B cell (primary cell): ENCODE measurements at regions not wholly inside any gene's neighbourhood (a gene's known extent, or its start where the extent isn't known, plus 50 kb on each side); places are given as distances from the start of the nearest gene placed in this dataset.

Source experiments
- ATAC-seq: fragments of 200-7000 bp; cut with Tn5 transposase; one replicate; pipeline ENCODE4 v1.10.0; 2021; ENCODE audit warnings: low read depth, mild to moderate bottlenecking, moderate number of reproducible peaks, moderate library complexity
- CTCF ChIA-PET: fragments of 350-600 bp; sonication (Branson Sonifier 250); formaldehyde crosslinking; loops from one replicate; lab custom pipeline; 2021; ENCODE audit warnings: antibody characterized with exemption, inconsistent platforms; lab: Charles Lee
- POLR2A ChIA-PET: fragments of 350-600 bp; sonication (Branson Sonifier 250); formaldehyde crosslinking; loops from one replicate; lab custom pipeline; 2021; ENCODE audit warnings: antibody characterized with exemption; lab: Charles Lee
- DNase-seq: peaks from one replicate; pipeline ENCODE4 v3.0.0; 2013
- H2AFZ ChIP-seq: 2 replicates; pipeline ENCODE4 v1.6.1; 2012; ENCODE audit warnings: mild to moderate bottlenecking, low read depth, low read length; ENCODE audit not compliant: insufficient read depth, poor library complexity, severe bottlenecking
- H3K27ac ChIP-seq, 2 donors: 1 replicate in 1 of 2; 2 replicates in 1 of 2; pipeline ENCODE4 v1.5.1; 2012 to 2013; ENCODE audit warnings: low read length in 2 of 2, mild to moderate bottlenecking in 2 of 2, moderate library complexity in 1 of 2
- H3K27me3 ChIP-seq, 4 experiments: fragments of 200-600 bp in 1 of 4; sonication (generic) in 1 of 4; replicated peaks in 1 of 4; 1 replicate in 2 of 4; 2 replicates in 2 of 4; pipeline versions ENCODE4 v1.6.1 to v1.7.0; 2013 to 2016; ENCODE audit warnings: low read length in 3 of 4, mild to moderate bottlenecking in 2 of 4, mixed read lengths in 1 of 4, moderate library complexity in 1 of 4; ENCODE audit not compliant: insufficient read depth in 4 of 4, control insufficient read depth in 3 of 4; ENCODE audit errors: control extremely low read depth in 1 of 4
- H3K36me3 ChIP-seq, 2 experiments: replicated peaks in 1 of 2; 1 replicate in 1 of 2; 2 replicates in 1 of 2; pipeline versions ENCODE4 v1.6.1 to v1.7.1; 2013; ENCODE audit warnings: low read length in 1 of 2; ENCODE audit not compliant: insufficient read depth in 2 of 2, control insufficient read depth in 1 of 2; ENCODE audit errors: control extremely low read depth in 1 of 2, extremely low read depth in 1 of 2
- H3K4me1 ChIP-seq, 2 donors: fragments of 200-600 bp in 1 of 2; sonication (generic) in 1 of 2; 1 replicate in 1 of 2; 2 replicates in 1 of 2; pipeline versions ENCODE4 v1.5.1 to v1.6.1; 2013 to 2017; ENCODE audit warnings: low read length in 2 of 2; ENCODE audit not compliant: control insufficient read depth in 2 of 2, insufficient read depth in 2 of 2
- H3K4me2 ChIP-seq: replicated peaks from 2 replicates; pipeline ENCODE3; 2012; ENCODE audit warnings: mild to moderate bottlenecking, low read depth, low read length; ENCODE audit not compliant: poor library complexity, severe bottlenecking
- H3K4me3 ChIP-seq, 5 experiments: fragments of 200-600 bp in 1 of 5; sonication (generic) in 1 of 5; 1 replicate in 3 of 5; 2 replicates in 2 of 5; pipeline versions ENCODE4 v1.5.1 to v1.7.0; 2011 to 2016; ENCODE audit warnings: low read length in 4 of 5, mild to moderate bottlenecking in 4 of 5, low read depth in 2 of 5, control low read depth in 1 of 5, moderate library complexity in 1 of 5; ENCODE audit not compliant: insufficient read depth in 1 of 5; ENCODE audit errors: control extremely low read depth in 1 of 5, extremely low read depth in 1 of 5
- H3K79me2 ChIP-seq: fragments of 200-600 bp; sonication (generic); one replicate; pipeline ENCODE4 v1.6.0; 2016; ENCODE audit warnings: low read length; ENCODE audit not compliant: control insufficient read depth, insufficient read depth
- H3K9ac ChIP-seq: fragments of 200-600 bp; sonication (generic); 2 replicates; pipeline ENCODE4 v1.6.1; 2017; ENCODE audit warnings: mild to moderate bottlenecking, low read length, moderate library complexity
- H3K9me3 ChIP-seq, 3 donors: one replicate each; pipeline versions ENCODE4 v1.6.1 to v1.7.1; 2013; ENCODE audit warnings: low read length in 2 of 3; ENCODE audit not compliant: control insufficient read depth in 2 of 3, insufficient read depth in 1 of 3; ENCODE audit errors: control extremely low read depth in 1 of 3
- H4K20me1 ChIP-seq: 2 replicates; pipeline ENCODE4 v1.6.0; 2012; ENCODE audit warnings: mild to moderate bottlenecking, low read length; ENCODE audit not compliant: insufficient read depth, control insufficient read depth, poor library complexity, severe bottlenecking
- H3K27ac Mint-ChIP-seq: one replicate; pipeline ENCODE4 v1.8.0; 2021; ENCODE audit warnings: mixed read lengths
- H3K27me3 Mint-ChIP-seq: one replicate; pipeline ENCODE4 v1.8.0; 2021; ENCODE audit warnings: mixed read lengths
- H3K4me1 Mint-ChIP-seq: one replicate; pipeline ENCODE4 v1.8.0; 2021; ENCODE audit warnings: mixed read lengths
- H3K4me3 Mint-ChIP-seq: one replicate; pipeline ENCODE4 v1.8.0; 2021; ENCODE audit warnings: mixed read lengths
- H3K9me3 Mint-ChIP-seq: one replicate; pipeline ENCODE4 v1.8.0; 2022; ENCODE audit warnings: mixed read lengths; ENCODE audit not compliant: insufficient read depth
- CTCF ChIP-seq: fragments of 200-600 bp; IDR thresholded peaks from one replicate; pipeline ENCODE4 v1.8.0; 2022; ENCODE audit warnings: antibody characterized with exemption, mild to moderate bottlenecking
- EZH2 ChIP-seq: IDR thresholded peaks from 2 replicates; pipeline ENCODE4 v1.6.1; 2012; ENCODE audit warnings: borderline replicate concordance, low read depth, mild to moderate bottlenecking, moderate library complexity, low read length; ENCODE audit not compliant: insufficient read depth, poor library complexity, severe bottlenecking
- WGBS: methylation state at CpG from one replicate; pipeline ENCODE4 v1.1.5; 2013; ENCODE audit warnings: missing lambda C conversion rate; ENCODE audit not compliant: insufficient coverage; 5-methylcytosine and 5-hydroxymethylcytosine counted together
- intact Hi-C: fragments of 100-400 bp; cut with micrococcal nuclease; formaldehyde crosslinking; loops from one replicate; pipeline ENCODE4 v1.10.0; 2022

GRCh38 chr2:21910832-21911507 lies 787.2 kb downstream of the TDRD15 start:
- H3K4me2 ChIP-seq, result no peak overlapping the region
- H3K36me3 ChIP-seq, result no peaks in the 10 kb centered on the region
- DNase-seq, result no peak
- H4K20me1 ChIP-seq, result no peaks in the 10 kb centered on the region
- no peak overlapping the region for H2AFZ ChIP-seq
- H3K27me3 Mint-ChIP-seq, result no peaks in the 10 kb centered on the region
- no peak for TF ChIP-seq EZH2
- no peak for TF ChIP-seq CTCF
- no peak overlapping the region for H3K27ac Mint-ChIP-seq
- H3K4me3 Mint-ChIP-seq, result no peak overlapping the region
- H3K4me3 ChIP-seq, result no peak overlapping the region
- no peaks in the 10 kb centered on the region for H3K79me2 ChIP-seq
- ChIA-PET POLR2A (no interaction called here), CTCF (no interaction called here)
- no peak overlapping the region for H3K27ac ChIP-seq
- WGBS, result no CpG with 5 or more reads among the region's 6 CpGs
- no peak overlapping the region for H3K9ac ChIP-seq
- intact Hi-C loops, result no loop called here
- H3K9me3 ChIP-seq, result peaks cover 0 to 4% (median 0%) of the 10 kb centered on the region in 3 donors
- peaks cover 4% of the 10 kb centered on the region for H3K9me3 Mint-ChIP-seq
- no peaks in the 10 kb centered on the region for H3K27me3 ChIP-seq
- no peak for ATAC-seq
- H3K4me1 Mint-ChIP-seq, result no peaks in the 10 kb centered on the region
- no peaks in the 10 kb centered on the region for H3K4me1 ChIP-seq

GRCh38 chr2:21912405-21912804 lies 788.6 kb downstream of the TDRD15 start:
- Mint-ChIP-seq H3K4me1 (no peaks in the 10 kb centered on the region), H3K4me3 (no peak overlapping the region), H3K9me3 (peaks cover 4% of the 10 kb centered on the region), H3K27me3 (no peaks in the 10 kb centered on the region), H3K27ac (no peak overlapping the region)
- POLR2A ChIA-PET, result no interaction called here
- no peaks in the 10 kb centered on the region for H3K27me3 ChIP-seq
- no peak overlapping the region for H3K9ac ChIP-seq
- H3K4me3 ChIP-seq, result no peak overlapping the region
- H2AFZ ChIP-seq, result no peak overlapping the region
- TF ChIP-seq CTCF (no peak), EZH2 (no peak)
- CTCF ChIA-PET, result no interaction called here
- no peaks in the 10 kb centered on the region for H3K36me3 ChIP-seq
- no peak for ATAC-seq
- no peak overlapping the region for H3K27ac ChIP-seq
- no peaks in the 10 kb centered on the region for H3K4me1 ChIP-seq
- H3K79me2 ChIP-seq, result no peaks in the 10 kb centered on the region
- peaks cover 0 to 4% (median 0%) of the 10 kb centered on the region in 3 donors for H3K9me3 ChIP-seq
- no CpG with 5 or more reads among the region's 3 CpGs for WGBS
- no peak for DNase-seq
- intact Hi-C loops, result no loop called here
- no peak overlapping the region for H3K4me2 ChIP-seq
- no peaks in the 10 kb centered on the region for H4K20me1 ChIP-seq
